ENCODE measurements at regions not wholly inside any gene's neighbourhood (a gene's known extent, or its start where the extent isn't known, plus 50 kb on each side); places are given as distances from the start of the nearest gene placed in this dataset.

DNA sequence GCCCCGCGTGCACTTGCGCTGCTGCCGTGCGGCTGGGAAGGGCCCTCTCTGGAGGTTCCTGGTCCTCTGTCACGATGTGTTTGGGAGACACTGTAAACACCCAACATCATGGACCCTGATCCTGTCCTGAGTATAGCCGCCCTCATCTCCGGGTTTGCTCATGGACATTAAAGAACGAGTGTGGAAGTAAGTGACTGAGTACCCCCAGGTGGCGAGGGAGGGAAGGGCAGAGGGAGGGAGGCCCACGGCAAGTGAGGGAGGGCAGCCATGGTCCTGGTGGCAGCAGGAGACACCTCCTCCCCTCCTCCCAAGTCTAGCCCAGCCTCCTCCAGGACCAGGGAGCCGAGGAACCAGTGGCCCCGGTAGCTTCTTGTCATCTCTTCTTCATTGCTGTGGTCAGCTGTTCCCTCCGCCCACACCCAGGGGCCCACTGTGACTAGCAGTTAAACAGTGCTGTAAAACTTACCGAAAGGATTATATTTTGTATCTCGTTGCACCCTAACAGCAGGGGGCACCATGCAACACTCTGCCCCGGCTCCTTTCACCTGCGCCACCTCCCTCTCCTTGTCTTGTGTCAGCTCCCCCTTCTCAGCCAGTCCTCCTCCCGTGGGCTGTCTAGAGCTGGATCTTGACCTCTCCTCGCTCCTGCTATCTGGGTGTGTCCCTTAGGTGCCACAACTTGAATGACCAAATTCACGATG, 566.5 kb upstream of the B3GAT1 start:
- TF ChIP-seq, protein P1, sequence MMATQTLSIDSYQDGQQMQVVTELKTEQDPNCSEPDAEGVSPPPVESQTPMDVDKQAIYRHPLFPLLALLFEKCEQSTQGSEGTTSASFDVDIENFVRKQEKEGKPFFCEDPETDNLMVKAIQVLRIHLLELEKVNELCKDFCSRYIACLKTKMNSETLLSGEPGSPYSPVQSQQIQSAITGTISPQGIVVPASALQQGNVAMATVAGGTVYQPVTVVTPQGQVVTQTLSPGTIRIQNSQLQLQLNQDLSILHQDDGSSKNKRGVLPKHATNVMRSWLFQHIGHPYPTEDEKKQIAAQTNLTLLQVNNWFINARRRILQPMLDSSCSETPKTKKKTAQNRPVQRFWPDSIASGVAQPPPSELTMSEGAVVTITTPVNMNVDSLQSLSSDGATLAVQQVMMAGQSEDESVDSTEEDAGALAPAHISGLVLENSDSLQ (IDR thresholded peaks at IDR 0.05), result no peak
- no peak for TF ChIP-seq NFRKB (IDR thresholded peaks at IDR 0.05)
- TF ChIP-seq TARDBP (IDR thresholded peaks at IDR 0.05), result no peak
- TF ChIP-seq FOXM1 (IDR thresholded peaks at IDR 0.05; ENCODE audit: borderline replicate concordance), result no peak
- no peak for TF ChIP-seq FOXK2 (IDR thresholded peaks at IDR 0.05)
- no peak for TF ChIP-seq ZNF384 (IDR thresholded peaks at IDR 0.05)
- TF ChIP-seq LEF1 (IDR thresholded peaks at IDR 0.05; ENCODE audit: borderline replicate concordance), result no peak
- TF ChIP-seq ARNT (IDR thresholded peaks at IDR 0.05), result no peak
- no peak for TF ChIP-seq SP1 (IDR thresholded peaks at IDR 0.05)
- TF ChIP-seq CTBP1 (IDR thresholded peaks at IDR 0.05; ENCODE audit: borderline replicate concordance), result no peak
- TF ChIP-seq ELF4 (IDR thresholded peaks at IDR 0.05), result no peak
- TF ChIP-seq FOXA1 (IDR thresholded peaks at IDR 0.05), result no peak
- TF ChIP-seq HDGF (IDR thresholded peaks at IDR 0.05; ENCODE audit: borderline replicate concordance), result no peak
- no peak for TF ChIP-seq BHLHE40 (IDR thresholded peaks at IDR 0.05; ENCODE audit: borderline replicate concordance)
- no peak for TF ChIP-seq L3MBTL2 (conservative IDR thresholded peaks at IDR 0.05)
- no peak for TF ChIP-seq SUZ12 (IDR thresholded peaks at IDR 0.05)
- CTCF ChIA-PET, result no interaction called here
- POLR2A ChIA-PET, result no interaction called here
- no peak for DNase-seq (ENCODE audit: extremely low spot score)

DNA sequence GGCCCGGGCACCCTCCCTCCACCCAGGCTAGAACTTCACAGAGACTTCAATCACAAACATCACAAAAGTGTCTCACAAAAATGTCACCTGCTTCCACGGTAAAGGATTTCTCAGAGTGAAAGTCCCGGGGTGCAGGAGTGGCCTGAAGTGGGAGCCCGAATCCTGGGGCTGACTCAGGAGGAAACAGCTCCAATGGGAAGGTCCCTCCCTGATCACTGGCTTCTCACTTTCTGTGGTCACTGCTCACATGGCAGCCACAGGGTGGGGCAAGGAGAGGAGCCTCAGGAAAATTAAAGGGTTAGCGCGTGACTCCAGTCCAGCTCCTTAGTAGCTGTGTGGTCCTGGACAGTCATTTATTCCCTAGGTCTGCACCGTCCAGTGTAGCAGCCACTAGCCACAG, 564.5 kb upstream of the B3GAT1 start:
- no peak for DNase-seq (ENCODE audit: extremely low spot score)
- ChIA-PET POLR2A (no interaction called here), CTCF (no interaction called here)
- TF ChIP-seq ZNF384 (IDR thresholded peaks at IDR 0.05), result no peak
- TF ChIP-seq ARNT (IDR thresholded peaks at IDR 0.05), result no peak
- no peak for TF ChIP-seq L3MBTL2 (conservative IDR thresholded peaks at IDR 0.05)
- no peak for TF ChIP-seq NFRKB (IDR thresholded peaks at IDR 0.05)
- TF ChIP-seq, protein P1 (IDR thresholded peaks at IDR 0.05), result no peak
- no peak for TF ChIP-seq TARDBP (IDR thresholded peaks at IDR 0.05)
- TF ChIP-seq FOXA1 (IDR thresholded peaks at IDR 0.05), result no peak
- no peak for TF ChIP-seq ELF4 (IDR thresholded peaks at IDR 0.05)
- no peak for TF ChIP-seq SUZ12 (IDR thresholded peaks at IDR 0.05)
- TF ChIP-seq CTBP1 (IDR thresholded peaks at IDR 0.05; ENCODE audit: borderline replicate concordance), result no peak
- no peak for TF ChIP-seq FOXK2 (IDR thresholded peaks at IDR 0.05)
- TF ChIP-seq FOXM1 (IDR thresholded peaks at IDR 0.05; ENCODE audit: borderline replicate concordance), result no peak
- TF ChIP-seq HDGF (IDR thresholded peaks at IDR 0.05; ENCODE audit: borderline replicate concordance), result no peak
- TF ChIP-seq SP1 (IDR thresholded peaks at IDR 0.05), result no peak
- TF ChIP-seq LEF1 (IDR thresholded peaks at IDR 0.05; ENCODE audit: borderline replicate concordance), result no peak
- no peak for TF ChIP-seq BHLHE40 (IDR thresholded peaks at IDR 0.05; ENCODE audit: borderline replicate concordance)

DNA sequence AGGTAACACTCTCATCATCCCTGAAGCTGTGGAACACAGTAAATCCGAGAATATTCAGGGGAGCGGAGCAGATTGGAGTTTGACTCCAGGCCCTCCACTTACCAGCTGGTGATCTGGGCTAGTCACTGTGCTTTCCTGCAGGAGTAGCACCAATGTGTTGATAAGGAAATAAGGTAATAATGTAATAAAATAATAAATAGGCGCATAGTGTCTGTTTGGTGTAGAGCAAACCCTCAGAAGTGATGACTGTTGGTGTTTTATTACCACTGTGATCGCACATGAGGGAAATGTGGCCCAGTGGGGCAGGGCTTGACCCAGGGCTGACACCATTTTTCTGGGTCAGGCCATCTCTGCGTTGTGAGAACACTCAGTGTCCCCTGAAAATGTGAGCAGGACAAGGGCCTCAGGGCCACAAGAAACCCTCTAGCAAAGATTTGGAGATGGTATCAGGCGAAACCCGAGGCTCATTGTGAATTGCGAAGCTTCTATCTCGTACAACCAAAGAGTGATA, 563.9 kb upstream of the B3GAT1 start:
- no peak for DNase-seq (ENCODE audit: extremely low spot score)
- TF ChIP-seq NFRKB (IDR thresholded peaks at IDR 0.05), result no peak
- TF ChIP-seq CTBP1 (IDR thresholded peaks at IDR 0.05; ENCODE audit: borderline replicate concordance), result no peak
- no peak for TF ChIP-seq HDGF (IDR thresholded peaks at IDR 0.05; ENCODE audit: borderline replicate concordance)
- TF ChIP-seq BHLHE40 (IDR thresholded peaks at IDR 0.05; ENCODE audit: borderline replicate concordance), result no peak
- no peak for TF ChIP-seq SP1 (IDR thresholded peaks at IDR 0.05)
- no peak for TF ChIP-seq TARDBP (IDR thresholded peaks at IDR 0.05)
- no peak for TF ChIP-seq ARNT (IDR thresholded peaks at IDR 0.05)
- no peak for TF ChIP-seq L3MBTL2 (conservative IDR thresholded peaks at IDR 0.05)
- POLR2A ChIA-PET, result no interaction called here
- CTCF ChIA-PET, result no interaction called here

DNA sequence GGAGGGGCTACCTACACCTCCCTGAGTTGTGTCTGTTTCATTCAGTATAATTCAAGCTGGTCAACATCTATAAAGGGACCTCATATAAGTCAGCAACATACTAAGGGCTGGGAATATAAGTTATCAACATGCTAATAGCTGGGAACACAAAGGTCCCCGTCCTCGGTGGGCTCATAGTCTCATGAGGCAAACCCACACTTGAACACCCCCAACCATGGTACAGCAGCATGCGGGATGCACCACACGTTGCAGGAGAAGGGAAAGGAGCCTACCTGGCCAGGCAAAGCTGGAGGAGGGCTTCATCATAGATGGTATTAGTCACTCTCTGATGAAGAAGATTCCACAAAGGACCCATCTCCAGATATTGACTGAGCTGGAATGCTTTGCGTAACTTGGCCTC, 561.8 kb upstream of the B3GAT1 start:
- TF ChIP-seq NFRKB (IDR thresholded peaks at IDR 0.05) (no peak), FOXA1 (IDR thresholded peaks at IDR 0.05) (no peak), SP1 (IDR thresholded peaks at IDR 0.05) (no peak), CTBP1 (IDR thresholded peaks at IDR 0.05; ENCODE audit: borderline replicate concordance) (no peak), SUZ12 (IDR thresholded peaks at IDR 0.05) (no peak), ZNF384 (IDR thresholded peaks at IDR 0.05) (no peak), L3MBTL2 (conservative IDR thresholded peaks at IDR 0.05) (no peak), FOXM1 (IDR thresholded peaks at IDR 0.05; ENCODE audit: borderline replicate concordance) (no peak), LEF1 (IDR thresholded peaks at IDR 0.05; ENCODE audit: borderline replicate concordance) (no peak), BHLHE40 (IDR thresholded peaks at IDR 0.05; ENCODE audit: borderline replicate concordance) (no peak), ELF4 (IDR thresholded peaks at IDR 0.05) (no peak), FOXK2 (IDR thresholded peaks at IDR 0.05) (no peak), ARNT (IDR thresholded peaks at IDR 0.05) (no peak), HDGF (IDR thresholded peaks at IDR 0.05; ENCODE audit: borderline replicate concordance) (no peak)
- TF ChIP-seq, protein P1 (IDR thresholded peaks at IDR 0.05), result no peak
- no peak for DNase-seq (ENCODE audit: extremely low spot score)
- POLR2A ChIA-PET, result no interaction called here
- CTCF ChIA-PET, result no interaction called here

DNA sequence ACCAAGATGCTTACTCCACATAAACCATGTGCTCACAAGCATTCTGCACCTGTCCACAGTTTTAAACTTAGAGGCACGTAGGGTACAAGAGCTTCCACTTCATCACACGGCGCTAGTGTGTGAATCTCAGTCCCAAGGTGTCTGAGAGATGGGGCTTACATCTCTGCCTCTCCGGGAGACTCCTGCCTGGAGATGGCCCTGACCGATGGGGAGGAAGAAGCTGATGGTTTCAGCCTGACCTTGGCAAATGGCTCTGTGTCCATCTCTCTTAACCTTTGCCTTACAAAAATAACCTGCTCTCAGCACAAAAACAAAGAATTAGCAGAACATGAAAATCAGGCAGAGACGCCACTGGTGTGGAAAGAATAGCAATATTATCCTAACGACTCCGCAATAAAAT, 559.3 kb upstream of the B3GAT1 start:
- POLR2A ChIA-PET, result no interaction called here
- no peak for DNase-seq (ENCODE audit: extremely low spot score)
- CTCF ChIA-PET, result no interaction called here
- TF ChIP-seq ZNF384 (IDR thresholded peaks at IDR 0.05), result no peak
- TF ChIP-seq HDGF (IDR thresholded peaks at IDR 0.05; ENCODE audit: borderline replicate concordance), result no peak
- no peak for TF ChIP-seq TARDBP (IDR thresholded peaks at IDR 0.05)
- TF ChIP-seq LEF1 (IDR thresholded peaks at IDR 0.05; ENCODE audit: borderline replicate concordance), result no peak
- TF ChIP-seq L3MBTL2 (conservative IDR thresholded peaks at IDR 0.05), result no peak
- no peak for TF ChIP-seq NFRKB (IDR thresholded peaks at IDR 0.05)
- no peak for TF ChIP-seq FOXK2 (IDR thresholded peaks at IDR 0.05)
- TF ChIP-seq FOXA1 (IDR thresholded peaks at IDR 0.05), result no peak
- TF ChIP-seq ARNT (IDR thresholded peaks at IDR 0.05), result no peak
- no peak for TF ChIP-seq ELF4 (IDR thresholded peaks at IDR 0.05)
- TF ChIP-seq BHLHE40 (IDR thresholded peaks at IDR 0.05; ENCODE audit: borderline replicate concordance), result no peak
- TF ChIP-seq FOXM1 (IDR thresholded peaks at IDR 0.05; ENCODE audit: borderline replicate concordance), result no peak
- no peak for TF ChIP-seq CTBP1 (IDR thresholded peaks at IDR 0.05; ENCODE audit: borderline replicate concordance)
